H54 (cell line): ENCODE measurements at regions not wholly inside any gene's neighbourhood (a gene's known extent, or its start where the extent isn't known, plus 50 kb on each side); places are given as distances from the start of the nearest gene placed in this dataset.

Experiments
- DNase-seq: peaks from one replicate; pipeline ENCODE4 v3.0.0; 2011; ENCODE audit warnings: low spot score, mixed read lengths; ENCODE audit not compliant: insufficient read length
- FAIRE-seq: peaks from 3 replicates; lab custom pipeline; 2011; peaks lifted over from hg19 to GRCh38; lab: Jason Lieb, UNC
- POLR2A ChIP-seq: IDR thresholded peaks from 2 replicates; pipeline ENCODE4 v1.6.1; 2011; ENCODE audit warnings: low read depth, mild to moderate bottlenecking, low read length

GRCh38 chr18:78900938-78901909 is 78.4 kb upstream of the SALL3 start:
- FAIRE-seq = no peak
- no peak for TF ChIP-seq POLR2A
- DNase-seq = no peak

- TF ChIP-seq POLR2A = no peak
- no peak for FAIRE-seq
- DNase-seq = no peak
Observed at GRCh38 chr18:78901923-78902794, 77.5 kb upstream of the SALL3 start.

- FAIRE-seq = no peak
- no peak for TF ChIP-seq POLR2A
- DNase-seq = no peak
Observed at GRCh38 chr18:78902795-78903435, 76.7 kb upstream of the SALL3 start.

- no peak for TF ChIP-seq POLR2A
- FAIRE-seq (no peak), DNase-seq (no peak)
Observed at GRCh38 chr18:78903436-78904178, 76.0 kb upstream of the SALL3 start.

GRCh38 chr18:78904179-78904531 is 75.5 kb upstream of the SALL3 start:
- TF ChIP-seq POLR2A = no peak
- no peak for DNase-seq
- FAIRE-seq = no peak

GRCh38 chr18:78905334-78905733 is 74.3 kb upstream of the SALL3 start:
- no peak for FAIRE-seq
- no peak for DNase-seq
- TF ChIP-seq POLR2A = no peak

GRCh38 chr18:78906066-78906465 is 73.6 kb upstream of the SALL3 start:
- no peak for TF ChIP-seq POLR2A
- no peak for FAIRE-seq

GRCh38 chr18:78908462-78909260 is 71.0 kb upstream of the SALL3 start:
- TF ChIP-seq POLR2A = no peak
- no peak for FAIRE-seq
- no peak for DNase-seq

More at GRCh38 chr18:78906066-78906465, 73.6 kb upstream of the SALL3 start:
- DNase-seq = no peak

- FAIRE-seq = no peak
- no peak for DNase-seq
- TF ChIP-seq POLR2A = no peak
Observed at GRCh38 chr18:78911751-78912283, 67.8 kb upstream of the SALL3 start.

GRCh38 chr18:78912336-78912735 is 67.3 kb upstream of the SALL3 start:
- TF ChIP-seq POLR2A = no peak
- FAIRE-seq (no peak), DNase-seq (no peak)

- no peak for DNase-seq
- FAIRE-seq = no peak
- no peak for TF ChIP-seq POLR2A
Observed at GRCh38 chr18:78912844-78913243, 66.8 kb upstream of the SALL3 start.

- TF ChIP-seq POLR2A = no peak
- FAIRE-seq (no peak), DNase-seq (no peak)
Observed at GRCh38 chr18:78913395-78913794, 66.2 kb upstream of the SALL3 start.
